Dendritic cell treated with granulocyte-macrophage colony-stimulating factor and Interleukin-4, amounts not matched to agents 40 ng/mL and 50 ng/mL, for 4 days (primary cell): ENCODE measurements at regions not wholly inside any gene's neighbourhood (a gene's known extent, or its start where the extent isn't known, plus 50 kb on each side); places are given as distances from the start of the nearest gene placed in this dataset.
"Not testable (repeated sequence)": the region's sequence is repeated elsewhere in the genome, so short reads cannot be mapped to it uniquely, and the experiment has no call there.

Source experiments
- H3K27ac Mint-ChIP-seq: one replicate; pipeline ENCODE4 v1.8.0; 2022; ENCODE audit warnings: mild to moderate bottlenecking, mixed read lengths
- H3K27me3 Mint-ChIP-seq: one replicate; pipeline ENCODE4 v1.8.0; 2022; ENCODE audit warnings: mild to moderate bottlenecking, mixed read lengths
- H3K36me3 Mint-ChIP-seq: one replicate; pipeline ENCODE4 v1.8.0; 2022; ENCODE audit warnings: low read depth, mixed read lengths
- H3K4me1 Mint-ChIP-seq: one replicate; pipeline ENCODE4 v1.8.0; 2022; ENCODE audit warnings: low read depth, mixed read lengths
- H3K4me3 Mint-ChIP-seq: one replicate; pipeline ENCODE4 v1.8.0; 2022; ENCODE audit warnings: mild to moderate bottlenecking, moderate library complexity, mixed read lengths
- H3K9me3 Mint-ChIP-seq: one replicate; pipeline ENCODE4 v1.8.0; 2022; ENCODE audit warnings: mixed read lengths
- intact Hi-C: fragments of 100-400 bp; cut with micrococcal nuclease; formaldehyde crosslinking; loops from one replicate; pipeline ENCODE4 v1.15.0; 2022

GRCh38 chrX:18034504-18034903, 173.4 kb upstream of the RAI2 start:
- no peaks in the 10 kb centered on the region for H3K4me1 Mint-ChIP-seq
- intact Hi-C loops = no loop called here
- no peaks in the 10 kb centered on the region for H3K27me3 Mint-ChIP-seq
- H3K36me3 Mint-ChIP-seq = no peaks in the 10 kb centered on the region
- H3K27ac Mint-ChIP-seq = no peak overlapping the region
- peaks cover 9% of the 10 kb centered on the region for H3K9me3 Mint-ChIP-seq
- H3K4me3 Mint-ChIP-seq = no peak overlapping the region

GRCh38 chrX:18032486-18033221, 171.6 kb upstream of the RAI2 start:
- Mint-ChIP-seq H3K4me3 (no peak overlapping the region), H3K36me3 (no peaks in the 10 kb centered on the region), H3K4me1 (no peaks in the 10 kb centered on the region), H3K9me3 (peaks cover 9% of the 10 kb centered on the region), H3K27ac (no peak overlapping the region), H3K27me3 (no peaks in the 10 kb centered on the region)
- intact Hi-C loops = no loop called here

- H3K27me3 Mint-ChIP-seq = no peaks in the 10 kb centered on the region
- H3K4me3 Mint-ChIP-seq = no peak overlapping the region
- H3K27ac Mint-ChIP-seq = no peak overlapping the region
- intact Hi-C loops = no loop called here
- H3K9me3 Mint-ChIP-seq = peaks cover 9% of the 10 kb centered on the region
- H3K4me1 Mint-ChIP-seq = no peaks in the 10 kb centered on the region
- H3K36me3 Mint-ChIP-seq = no peaks in the 10 kb centered on the region
These were observed 170.8 kb upstream of the RAI2 start for GRCh38 chrX:18031726-18032375.

- H3K27me3 Mint-ChIP-seq, H3K9me3 Mint-ChIP-seq, H3K4me3 Mint-ChIP-seq, intact Hi-C loops, H3K27ac Mint-ChIP-seq, H3K4me1 Mint-ChIP-seq, H3K36me3 Mint-ChIP-seq: not testable (repeated sequence)
These were observed 169.6 kb upstream of the RAI2 start for GRCh38 chrX:18030656-18031055.

- H3K4me3 Mint-ChIP-seq = no peak overlapping the region
- H3K27me3 Mint-ChIP-seq = no peaks in the 10 kb centered on the region
- no peaks in the 10 kb centered on the region for H3K36me3 Mint-ChIP-seq
- intact Hi-C loops = no loop called here
- H3K9me3 Mint-ChIP-seq = peaks cover 8% of the 10 kb centered on the region
- no peaks in the 10 kb centered on the region for H3K4me1 Mint-ChIP-seq
- no peak overlapping the region for H3K27ac Mint-ChIP-seq
These were observed 165.1 kb upstream of the RAI2 start for GRCh38 chrX:18026166-18026565.

- intact Hi-C loops = no loop called here
- no peaks in the 10 kb centered on the region for H3K4me1 Mint-ChIP-seq
- H3K9me3 Mint-ChIP-seq = no peaks in the 10 kb centered on the region
- no peaks in the 10 kb centered on the region for H3K36me3 Mint-ChIP-seq
- no peaks in the 10 kb centered on the region for H3K27me3 Mint-ChIP-seq
- H3K4me3 Mint-ChIP-seq = no peak overlapping the region
- H3K27ac Mint-ChIP-seq = no peak overlapping the region
These were observed 156.3 kb upstream of the RAI2 start for GRCh38 chrX:18017411-18017810.

GRCh38 chrX:18016941-18017340, 155.8 kb upstream of the RAI2 start:
- intact Hi-C loops = no loop called here
- H3K27me3 Mint-ChIP-seq = no peaks in the 10 kb centered on the region
- no peaks in the 10 kb centered on the region for H3K36me3 Mint-ChIP-seq
- H3K27ac Mint-ChIP-seq = no peak overlapping the region
- H3K9me3 Mint-ChIP-seq = no peaks in the 10 kb centered on the region
- H3K4me3 Mint-ChIP-seq = no peak overlapping the region
- no peaks in the 10 kb centered on the region for H3K4me1 Mint-ChIP-seq

GRCh38 chrX:18010253-18010652, 149.2 kb upstream of the RAI2 start:
- Mint-ChIP-seq H3K4me1 (no peaks in the 10 kb centered on the region), H3K36me3 (no peaks in the 10 kb centered on the region)
- intact Hi-C loops = no loop called here

GRCh38 chrX:18003876-18004275, 142.8 kb upstream of the RAI2 start:
- Mint-ChIP-seq H3K27me3 (no peaks in the 10 kb centered on the region), H3K4me3 (no peak overlapping the region), H3K9me3 (no peaks in the 10 kb centered on the region), H3K4me1 (no peaks in the 10 kb centered on the region), H3K27ac (no peak overlapping the region), H3K36me3 (no peaks in the 10 kb centered on the region)
- intact Hi-C loops = no loop called here

More at GRCh38 chrX:18010253-18010652, 149.2 kb upstream of the RAI2 start:
- H3K27me3 Mint-ChIP-seq = no peaks in the 10 kb centered on the region
- no peak overlapping the region for H3K27ac Mint-ChIP-seq
- no peak overlapping the region for H3K4me3 Mint-ChIP-seq
- H3K9me3 Mint-ChIP-seq = no peaks in the 10 kb centered on the region

GRCh38 chrX:18002791-18003190, 141.7 kb upstream of the RAI2 start:
- Mint-ChIP-seq H3K27me3 (no peaks in the 10 kb centered on the region), H3K27ac (no peak overlapping the region)

GRCh38 chrX:17994429-17994828, 133.3 kb upstream of the RAI2 start:
- intact Hi-C loops = no loop called here

More at GRCh38 chrX:18002791-18003190, 141.7 kb upstream of the RAI2 start:
- Mint-ChIP-seq H3K4me3 (no peak overlapping the region), H3K36me3 (no peaks in the 10 kb centered on the region), H3K9me3 (no peaks in the 10 kb centered on the region), H3K4me1 (no peaks in the 10 kb centered on the region)
- intact Hi-C loops = no loop called here

GRCh38 chrX:17993062-17993461, 132.0 kb upstream of the RAI2 start:
- no peaks in the 10 kb centered on the region for H3K27me3 Mint-ChIP-seq
- intact Hi-C loops = no loop called here
- no peak overlapping the region for H3K27ac Mint-ChIP-seq
- H3K4me1 Mint-ChIP-seq = no peaks in the 10 kb centered on the region
- H3K4me3 Mint-ChIP-seq = no peak overlapping the region
- no peaks in the 10 kb centered on the region for H3K9me3 Mint-ChIP-seq
- H3K36me3 Mint-ChIP-seq = no peaks in the 10 kb centered on the region

More at GRCh38 chrX:17994429-17994828, 133.3 kb upstream of the RAI2 start:
- Mint-ChIP-seq H3K36me3 (no peaks in the 10 kb centered on the region), H3K27ac (no peak overlapping the region), H3K9me3 (no peaks in the 10 kb centered on the region), H3K4me1 (no peaks in the 10 kb centered on the region), H3K4me3 (no peak overlapping the region), H3K27me3 (no peaks in the 10 kb centered on the region)

- no peaks in the 10 kb centered on the region for H3K9me3 Mint-ChIP-seq
- no peaks in the 10 kb centered on the region for H3K4me1 Mint-ChIP-seq
- no peak overlapping the region for H3K27ac Mint-ChIP-seq
- H3K4me3 Mint-ChIP-seq = no peak overlapping the region
- intact Hi-C loops = no loop called here
- no peaks in the 10 kb centered on the region for H3K36me3 Mint-ChIP-seq
- no peaks in the 10 kb centered on the region for H3K27me3 Mint-ChIP-seq
These were observed 129.4 kb upstream of the RAI2 start for GRCh38 chrX:17990532-17990931.

- Mint-ChIP-seq H3K27me3 (no peaks in the 10 kb centered on the region), H3K4me3 (no peak overlapping the region), H3K4me1 (no peaks in the 10 kb centered on the region), H3K9me3 (no peaks in the 10 kb centered on the region), H3K27ac (no peak overlapping the region), H3K36me3 (no peaks in the 10 kb centered on the region)
- intact Hi-C loops = no loop called here
These were observed 126.7 kb upstream of the RAI2 start for GRCh38 chrX:17987783-17988182.

GRCh38 chrX:17986977-17987376, 125.9 kb upstream of the RAI2 start:
- Mint-ChIP-seq H3K4me1 (no peaks in the 10 kb centered on the region), H3K9me3 (no peaks in the 10 kb centered on the region), H3K4me3 (no peak overlapping the region), H3K27ac (no peak overlapping the region), H3K36me3 (no peaks in the 10 kb centered on the region), H3K27me3 (no peaks in the 10 kb centered on the region)
- intact Hi-C loops = no loop called here
